ENCODE measurements at regions not wholly inside any gene's neighbourhood (a gene's known extent, or its start where the extent isn't known, plus 50 kb on each side); places are given as distances from the start of the nearest gene placed in this dataset.

DNA sequence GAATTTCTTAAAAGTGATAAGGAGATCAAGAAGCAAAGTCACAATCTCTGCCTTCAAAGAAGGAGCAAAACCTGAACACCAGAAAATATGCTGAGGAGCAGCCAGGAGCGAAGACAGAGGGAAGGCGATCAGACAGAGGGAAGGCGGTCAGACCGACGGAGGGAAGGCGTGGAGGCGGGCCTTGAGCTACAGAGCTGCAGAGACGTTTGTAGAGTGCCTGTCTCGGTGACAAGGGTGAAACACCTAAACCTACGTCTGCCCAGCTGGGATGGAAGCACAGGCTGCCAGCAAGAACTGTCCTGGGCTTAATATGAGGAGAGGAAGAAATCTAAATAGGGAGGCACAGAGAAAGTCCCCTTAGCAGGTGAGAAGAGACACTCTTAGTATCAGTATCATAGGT, 476.0 kb downstream of the OCA2 start:
- no peak for TF ChIP-seq ZNF555 (tag by site-specific recombination; conservative IDR thresholded peaks at IDR 0.05)
- no peak for TF ChIP-seq EGR2 (tag by site-specific recombination; IDR thresholded peaks at IDR 0.05; ENCODE audit: low read depth)

Measured in HEK293 (cell line).